GM19025 (cell line): ENCODE measurements at regions not wholly inside any gene's neighbourhood (a gene's known extent, or its start where the extent isn't known, plus 50 kb on each side); places are given as distances from the start of the nearest gene placed in this dataset.
"Not testable (repeated sequence)": the region's sequence is repeated elsewhere in the genome, so short reads cannot be mapped to it uniquely, and the experiment has no call there.

Source experiments
- ATAC-seq: cut with Tn5 transposase; IDR thresholded peaks from one replicate; pipeline ENCODE4 v1.9.1; 2021; ENCODE audit warnings: mild to moderate bottlenecking, low read depth, moderate library complexity; ENCODE audit not compliant: unreplicated experiment

GRCh38 chr9:88831713-88832407 is 159.4 kb upstream of the S1PR3 start:
- no peak for ATAC-seq

GRCh38 chr9:88833946-88834345 is 157.3 kb upstream of the S1PR3 start:
- ATAC-seq: no peak

- no peak for ATAC-seq
Observed at GRCh38 chr9:88835038-88835466, 156.2 kb upstream of the S1PR3 start.

- no peak for ATAC-seq
Observed at GRCh38 chr9:88835772-88836171, 155.5 kb upstream of the S1PR3 start.

GRCh38 chr9:88837731-88838130 is 153.5 kb upstream of the S1PR3 start:
- ATAC-seq: no peak

GRCh38 chr9:88849878-88850277 is 141.4 kb upstream of the S1PR3 start:
- ATAC-seq: not testable (repeated sequence)

- ATAC-seq: no peak
Observed at GRCh38 chr9:88852794-88853193, 138.5 kb upstream of the S1PR3 start.

- no peak for ATAC-seq
Observed at GRCh38 chr9:88870627-88871026, 120.6 kb upstream of the S1PR3 start.

GRCh38 chr9:88871669-88872068 is 119.6 kb upstream of the S1PR3 start:
- ATAC-seq: no peak

GRCh38 chr9:88872192-88872946 is 118.9 kb upstream of the S1PR3 start:
- ATAC-seq: no peak

- ATAC-seq: no peak
Observed at GRCh38 chr9:88873635-88874034, 117.6 kb upstream of the S1PR3 start.

GRCh38 chr9:88874391-88874790 is 116.9 kb upstream of the S1PR3 start:
- no peak for ATAC-seq

- ATAC-seq: no peak
Observed at GRCh38 chr9:88875400-88876120, 115.7 kb upstream of the S1PR3 start.

- no peak for ATAC-seq
Observed at GRCh38 chr9:88880199-88880598, 111.1 kb upstream of the S1PR3 start.

GRCh38 chr9:88884291-88884690 is 107.0 kb upstream of the S1PR3 start:
- not testable (repeated sequence) for ATAC-seq

- not testable (repeated sequence) for ATAC-seq
Observed at GRCh38 chr9:88886762-88887161, 104.5 kb upstream of the S1PR3 start.

GRCh38 chr9:88889386-88889785 is 101.9 kb upstream of the S1PR3 start:
- ATAC-seq: no peak

- ATAC-seq: no peak
Observed at GRCh38 chr9:88890546-88890945, 100.7 kb upstream of the S1PR3 start.

GRCh38 chr9:88891040-88891439 is 100.2 kb upstream of the S1PR3 start:
- no peak for ATAC-seq

GRCh38 chr9:88892724-88893123 is 98.5 kb upstream of the S1PR3 start:
- no peak for ATAC-seq

- no peak for ATAC-seq
Observed at GRCh38 chr9:88897081-88897480, 94.2 kb upstream of the S1PR3 start.
